OCI-LY3 (cell line): ENCODE measurements at regions not wholly inside any gene's neighbourhood (a gene's known extent, or its start where the extent isn't known, plus 50 kb on each side); places are given as distances from the start of the nearest gene placed in this dataset.

Experiments
- EZH2phosphoT487 ChIP-seq: fragments of 200-600 bp; shearing (Covaris generic); IDR thresholded peaks from 2 replicates; pipeline ENCODE4 v1.6.1; 2018; ENCODE audit warnings: antibody characterized with exemption, mixed run types, low read depth
- TF ChIP-seq, protein P1 (sequence below): fragments of 200-600, 300-600 bp; sonication (generic); IDR thresholded peaks from 2 replicates; pipeline ENCODE4 v1.5.1; 2014; ENCODE audit warnings: antibody characterized with exemption, low read length, low read depth

DNA sequence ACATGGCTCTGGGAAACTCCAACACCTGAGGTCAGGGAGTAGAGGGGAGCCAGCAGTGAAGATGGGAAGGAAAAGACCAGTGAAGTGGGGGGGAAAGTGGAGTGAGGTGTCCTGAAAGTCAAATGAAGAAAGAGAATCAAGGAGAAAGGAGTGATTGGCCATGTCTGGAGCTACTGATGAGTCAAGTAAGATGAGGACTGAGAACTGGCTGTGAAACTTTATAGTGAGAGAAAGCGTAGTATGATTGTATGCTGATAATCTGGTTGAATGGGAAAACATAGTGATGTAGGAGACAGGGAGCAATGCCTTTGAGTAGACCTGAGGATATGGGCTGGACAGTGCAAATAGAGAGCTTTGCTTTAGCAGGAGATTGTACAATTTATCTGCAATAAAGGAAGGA is 183.6 kb upstream of the GMDS start:
- TF ChIP-seq, protein P1, sequence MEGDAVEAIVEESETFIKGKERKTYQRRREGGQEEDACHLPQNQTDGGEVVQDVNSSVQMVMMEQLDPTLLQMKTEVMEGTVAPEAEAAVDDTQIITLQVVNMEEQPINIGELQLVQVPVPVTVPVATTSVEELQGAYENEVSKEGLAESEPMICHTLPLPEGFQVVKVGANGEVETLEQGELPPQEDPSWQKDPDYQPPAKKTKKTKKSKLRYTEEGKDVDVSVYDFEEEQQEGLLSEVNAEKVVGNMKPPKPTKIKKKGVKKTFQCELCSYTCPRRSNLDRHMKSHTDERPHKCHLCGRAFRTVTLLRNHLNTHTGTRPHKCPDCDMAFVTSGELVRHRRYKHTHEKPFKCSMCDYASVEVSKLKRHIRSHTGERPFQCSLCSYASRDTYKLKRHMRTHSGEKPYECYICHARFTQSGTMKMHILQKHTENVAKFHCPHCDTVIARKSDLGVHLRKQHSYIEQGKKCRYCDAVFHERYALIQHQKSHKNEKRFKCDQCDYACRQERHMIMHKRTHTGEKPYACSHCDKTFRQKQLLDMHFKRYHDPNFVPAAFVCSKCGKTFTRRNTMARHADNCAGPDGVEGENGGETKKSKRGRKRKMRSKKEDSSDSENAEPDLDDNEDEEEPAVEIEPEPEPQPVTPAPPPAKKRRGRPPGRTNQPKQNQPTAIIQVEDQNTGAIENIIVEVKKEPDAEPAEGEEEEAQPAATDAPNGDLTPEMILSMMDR: no peak
- no peak for TF ChIP-seq EZH2phosphoT487
